ENCODE measurements at regions not wholly inside any gene's neighbourhood (a gene's known extent, or its start where the extent isn't known, plus 50 kb on each side); places are given as distances from the start of the nearest gene placed in this dataset.

- TF ChIP-seq CTCF (IDR thresholded peaks at IDR 0.05; ENCODE audit: insufficient read depth, low read depth, low read length, missing control alignments) = no peak
- DNase-seq (ENCODE audit: low read depth) = no peak
- H3K4me3 ChIP-seq (ENCODE audit: low read length) = no peak overlapping the region
Observed at GRCh38 chr16:13803974-13804373, 116.0 kb upstream of the ERCC4 start.

GRCh38 chr16:13805951-13806350, 114.0 kb upstream of the ERCC4 start:
- no peak overlapping the region for H3K4me3 ChIP-seq (ENCODE audit: low read length)
- no peak for DNase-seq (ENCODE audit: low read depth)
- TF ChIP-seq CTCF (IDR thresholded peaks at IDR 0.05; ENCODE audit: insufficient read depth, low read depth, low read length, missing control alignments) = no peak

- H3K4me3 ChIP-seq (ENCODE audit: low read length) = no peak overlapping the region
- no peak for TF ChIP-seq CTCF (IDR thresholded peaks at IDR 0.05; ENCODE audit: insufficient read depth, low read depth, low read length, missing control alignments)
- no peak for DNase-seq (ENCODE audit: low read depth)
Observed at GRCh38 chr16:13806671-13807070, 113.3 kb upstream of the ERCC4 start.

GRCh38 chr16:13808102-13808501, 111.9 kb upstream of the ERCC4 start:
- TF ChIP-seq CTCF (IDR thresholded peaks at IDR 0.05; ENCODE audit: insufficient read depth, low read depth, low read length, missing control alignments) = no peak
- H3K4me3 ChIP-seq (ENCODE audit: low read length) = no peak overlapping the region
- no peak for DNase-seq (ENCODE audit: low read depth)

- TF ChIP-seq CTCF (IDR thresholded peaks at IDR 0.05; ENCODE audit: insufficient read depth, low read depth, low read length, missing control alignments) = no peak
- H3K4me3 ChIP-seq (ENCODE audit: low read length) = no peak overlapping the region
- no peak for DNase-seq (ENCODE audit: low read depth)
Observed at GRCh38 chr16:13809765-13810164, 110.2 kb upstream of the ERCC4 start.

GRCh38 chr16:13811834-13812233, 108.1 kb upstream of the ERCC4 start:
- no peak overlapping the region for H3K4me3 ChIP-seq (ENCODE audit: low read length)
- no peak for DNase-seq (ENCODE audit: low read depth)
- TF ChIP-seq CTCF (IDR thresholded peaks at IDR 0.05; ENCODE audit: insufficient read depth, low read depth, low read length, missing control alignments) = no peak

- no peak for DNase-seq (ENCODE audit: low read depth)
- no peak for TF ChIP-seq CTCF (IDR thresholded peaks at IDR 0.05; ENCODE audit: insufficient read depth, low read depth, low read length, missing control alignments)
Observed at GRCh38 chr16:13816701-13817100, 103.3 kb upstream of the ERCC4 start.

More at GRCh38 chr16:13816701-13817100, 103.3 kb upstream of the ERCC4 start:
- H3K4me3 ChIP-seq (ENCODE audit: low read length) = no peak overlapping the region
